Mammary epithelial cell (primary cell): ENCODE measurements at regions not wholly inside any gene's neighbourhood (a gene's known extent, or its start where the extent isn't known, plus 50 kb on each side); places are given as distances from the start of the nearest gene placed in this dataset.

Experiments
- EZH2 ChIP-seq: IDR thresholded peaks from 2 replicates; pipeline ENCODE4 v1.6.1; 2012; ENCODE audit warnings: low read length, inconsistent platforms, borderline replicate concordance
- TF ChIP-seq, protein P1 (sequence below), 2 donors: IDR thresholded peaks in 1 of 2; conservative IDR thresholded peaks in 1 of 2; 2 replicates each; pipeline ENCODE4 v1.5.1; 2011 to 2012; ENCODE audit warnings: inconsistent platforms in 2 of 2, low read length in 2 of 2, mild to moderate bottlenecking in 2 of 2, control low read depth in 1 of 2, low read depth in 1 of 2; ENCODE audit not compliant: insufficient read depth in 1 of 2; ENCODE audit errors: extremely low read depth in 1 of 2

DNA sequence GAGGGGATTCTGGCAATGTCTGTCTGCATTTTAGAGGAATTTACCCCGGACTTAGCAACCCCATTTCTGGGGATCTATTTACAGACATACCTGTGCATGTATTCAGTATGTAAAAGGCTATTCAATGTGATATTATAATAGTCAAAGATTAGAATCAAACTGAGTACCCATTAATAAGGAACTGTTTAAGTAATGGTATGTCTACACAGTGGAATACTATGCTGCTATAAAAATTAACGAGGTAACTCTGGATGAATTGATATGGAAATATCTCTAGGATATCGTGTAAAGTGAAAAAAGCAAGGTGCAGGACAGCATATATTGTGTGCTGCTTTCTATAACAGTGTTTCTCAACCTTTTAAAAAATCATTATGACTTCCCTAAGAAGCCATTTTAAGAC is 186.9 kb downstream of the SEMA6A start:
- no peak for TF ChIP-seq EZH2
- TF ChIP-seq, protein P1, sequence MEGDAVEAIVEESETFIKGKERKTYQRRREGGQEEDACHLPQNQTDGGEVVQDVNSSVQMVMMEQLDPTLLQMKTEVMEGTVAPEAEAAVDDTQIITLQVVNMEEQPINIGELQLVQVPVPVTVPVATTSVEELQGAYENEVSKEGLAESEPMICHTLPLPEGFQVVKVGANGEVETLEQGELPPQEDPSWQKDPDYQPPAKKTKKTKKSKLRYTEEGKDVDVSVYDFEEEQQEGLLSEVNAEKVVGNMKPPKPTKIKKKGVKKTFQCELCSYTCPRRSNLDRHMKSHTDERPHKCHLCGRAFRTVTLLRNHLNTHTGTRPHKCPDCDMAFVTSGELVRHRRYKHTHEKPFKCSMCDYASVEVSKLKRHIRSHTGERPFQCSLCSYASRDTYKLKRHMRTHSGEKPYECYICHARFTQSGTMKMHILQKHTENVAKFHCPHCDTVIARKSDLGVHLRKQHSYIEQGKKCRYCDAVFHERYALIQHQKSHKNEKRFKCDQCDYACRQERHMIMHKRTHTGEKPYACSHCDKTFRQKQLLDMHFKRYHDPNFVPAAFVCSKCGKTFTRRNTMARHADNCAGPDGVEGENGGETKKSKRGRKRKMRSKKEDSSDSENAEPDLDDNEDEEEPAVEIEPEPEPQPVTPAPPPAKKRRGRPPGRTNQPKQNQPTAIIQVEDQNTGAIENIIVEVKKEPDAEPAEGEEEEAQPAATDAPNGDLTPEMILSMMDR (conservative IDR thresholded peaks at IDR 0.05 in 1 of 2, IDR thresholded peaks at IDR 0.05 in 1 of 2; ENCODE audit: extremely low read depth in 1 of 2, insufficient read depth in 1 of 2, low read depth in 1 of 2, low read length in 2 of 2): no peak
